ENCODE measurements at regions not wholly inside any gene's neighbourhood (a gene's known extent, or its start where the extent isn't known, plus 50 kb on each side); places are given as distances from the start of the nearest gene placed in this dataset.

GRCh38 chr17:79150799-79151198 lies 76.2 kb downstream of the ENGASE start:
- no peak for TF ChIP-seq GATA2 (IDR thresholded peaks at IDR 0.05; ENCODE audit: low read depth, low read length)
- TF ChIP-seq GATA3 (IDR thresholded peaks at IDR 0.05; ENCODE audit: low read depth, low read length): no peak

All from SH-SY5Y (cell line).